IMR-90 (cell line): ENCODE measurements at regions not wholly inside any gene's neighbourhood (a gene's known extent, or its start where the extent isn't known, plus 50 kb on each side); places are given as distances from the start of the nearest gene placed in this dataset.

ENCODE experiments used
- ATAC-seq: fragments of 200-7000 bp; cut with Tn5 transposase; 2 replicates; pipeline ENCODE4 v1.9.1; 2020; ENCODE audit warnings: low read depth, mild to moderate bottlenecking, moderate library complexity
- BruUV-seq: library from RNA; stranded (reverse); fragments of 400-500 nt; replicated peaks from 2 replicates; lab custom pipeline; 2021; lab: Mats Ljungman, UMichigan
- CTCF ChIA-PET: fragments of 300-600 bp; formaldehyde crosslinking; extraction: SDS; loops from one replicate; lab custom pipeline; 2021; ENCODE audit warnings: antibody characterized with exemption; lab: Yijun Ruan, JAX
- POLR2A ChIA-PET: fragments of 300-600 bp; sonication (Branson Sonifier 250); formaldehyde crosslinking; loops from one replicate; lab custom pipeline; 2022; ENCODE audit warnings: antibody characterized with exemption; ENCODE audit not compliant: unreplicated experiment; lab: Charles Lee
- DNase-seq: peaks from one replicate; pipeline ENCODE4 v3.0.0; 2013
- H2AFZ ChIP-seq: replicated peaks from 2 replicates; pipeline ENCODE3; 2013; ENCODE audit warnings: low read length, mild to moderate bottlenecking; ENCODE audit not compliant: poor library complexity
- H2AK5ac ChIP-seq: 2 replicates; pipeline ENCODE4 v1.6.1; 2013; ENCODE audit warnings: low read depth, low read length, inconsistent platforms
- H2AK9ac ChIP-seq: replicated peaks from 2 replicates; pipeline ENCODE3; 2013; ENCODE audit warnings: mild to moderate bottlenecking, low read depth, low read length, moderate library complexity; ENCODE audit not compliant: poor library complexity
- H2BK120ac ChIP-seq: 2 replicates; pipeline ENCODE4 v1.6.1; 2013; ENCODE audit warnings: low read depth, low read length, inconsistent platforms
- H2BK15ac ChIP-seq: 3 replicates; pipeline ENCODE4 v1.6.1; 2013; ENCODE audit warnings: low read depth, low read length, inconsistent platforms
- H2BK20ac ChIP-seq: 2 replicates; pipeline ENCODE4 v1.6.1; 2013; ENCODE audit warnings: low read depth, mild to moderate bottlenecking, inconsistent platforms, low read length, moderate library complexity
- H2BK5ac ChIP-seq: 2 replicates; pipeline ENCODE4 v1.6.1; 2013; ENCODE audit warnings: mild to moderate bottlenecking, low read depth, low read length, inconsistent platforms; ENCODE audit not compliant: poor library complexity, severe bottlenecking
- H3K14ac ChIP-seq: replicated peaks from 2 replicates; pipeline ENCODE4 v1.6.1; 2013; ENCODE audit warnings: low read depth, low read length, inconsistent platforms
- H3K18ac ChIP-seq: 2 replicates; pipeline ENCODE4 v1.6.1; 2013; ENCODE audit warnings: low read depth, low read length, control low read depth
- H3K23ac ChIP-seq: 2 replicates; pipeline ENCODE4 v1.6.1; 2013; ENCODE audit warnings: low read depth, low read length, inconsistent platforms
- H3K27ac ChIP-seq: 2 replicates; pipeline ENCODE4 v1.5.1; 2013; ENCODE audit warnings: mild to moderate bottlenecking, control low read depth, low read length; ENCODE audit not compliant: insufficient read depth
- H3K27me3 ChIP-seq: 2 replicates; pipeline ENCODE4 v1.6.1; 2013; ENCODE audit warnings: low read length; ENCODE audit not compliant: control insufficient read depth, insufficient read depth
- H3K36me3 ChIP-seq: 2 replicates; pipeline ENCODE4 v1.6.1; 2013; ENCODE audit warnings: low read length, mixed read lengths; ENCODE audit not compliant: control insufficient read depth, insufficient read depth
- H3K4ac ChIP-seq: 2 replicates; pipeline ENCODE4 v1.6.1; 2013; ENCODE audit warnings: low read depth, low read length, inconsistent platforms
- H3K4me1 ChIP-seq: 2 replicates; pipeline ENCODE4 v1.6.1; 2013; ENCODE audit warnings: low read length, mixed read lengths; ENCODE audit not compliant: control insufficient read depth, insufficient read depth
- H3K4me2 ChIP-seq: 2 replicates; pipeline ENCODE4 v1.6.1; 2013; ENCODE audit warnings: low read depth, mild to moderate bottlenecking, control low read depth, low read length, moderate library complexity
- H3K4me3 ChIP-seq: 2 replicates; pipeline ENCODE4 v1.5.1; 2013; ENCODE audit warnings: low read depth, mild to moderate bottlenecking, control low read depth, low read length, moderate library complexity; ENCODE audit not compliant: insufficient read depth
- H3K56ac ChIP-seq: 2 replicates; pipeline ENCODE4 v1.6.1; 2013; ENCODE audit warnings: low read length, inconsistent platforms; ENCODE audit not compliant: insufficient read depth; ENCODE audit errors: extremely low read depth
- H3K79me1 ChIP-seq, 2 experiments: 2 replicates each; pipeline ENCODE4 v1.6.1; 2013; ENCODE audit warnings: low read length in 2 of 2, inconsistent platforms in 1 of 2, low read depth in 1 of 2
- H3K9ac ChIP-seq: 2 replicates; pipeline ENCODE4 v1.6.1; 2013; ENCODE audit warnings: low read depth, low read length, control low read depth
- H3K9me1 ChIP-seq: 2 replicates; pipeline ENCODE4 v1.6.1; 2013; ENCODE audit warnings: low read length, inconsistent platforms; ENCODE audit not compliant: insufficient read depth
- H3K9me3 ChIP-seq: 2 replicates; pipeline ENCODE4 v1.6.1; 2013; ENCODE audit warnings: low read length; ENCODE audit not compliant: control insufficient read depth, insufficient read depth
- H4K20me1 ChIP-seq: 2 replicates; pipeline ENCODE4 v1.6.1; 2013; ENCODE audit warnings: low read length, inconsistent platforms; ENCODE audit not compliant: insufficient read depth
- H4K5ac ChIP-seq: 2 replicates; pipeline ENCODE4 v1.6.1; 2013; ENCODE audit warnings: mild to moderate bottlenecking, low read depth, low read length, control low read depth
- H4K8ac ChIP-seq, 2 experiments: 2 replicates each; pipeline ENCODE4 v1.6.1; 2013; ENCODE audit warnings: low read depth in 2 of 2, low read length in 2 of 2, control low read depth in 1 of 2, inconsistent platforms in 1 of 2
- H4K91ac ChIP-seq: 2 replicates; pipeline ENCODE4 v1.6.1; 2013; ENCODE audit warnings: low read depth, low read length, inconsistent platforms; ENCODE audit not compliant: insufficient read depth
- BHLHE40 ChIP-seq: fragments of 150-350 bp; IDR thresholded peaks from 2 replicates; pipeline ENCODE4 v1.6.1; 2016; ENCODE audit warnings: mild to moderate bottlenecking, low read depth, low read length
- CEBPB ChIP-seq: IDR thresholded peaks from 2 replicates; pipeline ENCODE4 v1.6.1; 2012; ENCODE audit warnings: low read depth, low read length, improper control_type of control experiment
- CHD1 ChIP-seq: IDR thresholded peaks from 2 replicates; pipeline ENCODE4 v1.6.1; 2012; ENCODE audit warnings: low read depth, low read length, improper control_type of control experiment
- ELK1 ChIP-seq: fragments of 150-350 bp; IDR thresholded peaks from 2 replicates; pipeline ENCODE4 v1.6.1; 2016; ENCODE audit warnings: low read depth, mild to moderate bottlenecking, low read length, moderate library complexity, borderline replicate concordance
- FOS ChIP-seq: fragments of 150-350 bp; IDR thresholded peaks from 2 replicates; pipeline ENCODE4 v1.6.1; 2016; ENCODE audit warnings: low read depth, low read length
- MAFK ChIP-seq: IDR thresholded peaks from 2 replicates; pipeline ENCODE4 v1.6.1; 2012; ENCODE audit warnings: low read depth, low read length, improper control_type of control experiment
- MAZ ChIP-seq: IDR thresholded peaks from 2 replicates; pipeline ENCODE4 v1.6.1; 2012; ENCODE audit warnings: low read depth, mild to moderate bottlenecking, low read length, improper control_type of control experiment, moderate library complexity, borderline replicate concordance
- MXI1 ChIP-seq: IDR thresholded peaks from 2 replicates; pipeline ENCODE4 v1.6.1; 2012; ENCODE audit warnings: low read depth, mild to moderate bottlenecking, low read length, moderate library complexity, borderline replicate concordance
- NFE2L2 ChIP-seq: fragments of 150-350 bp; IDR thresholded peaks from 2 replicates; pipeline ENCODE4 v1.6.1; 2016; ENCODE audit warnings: low read depth, mild to moderate bottlenecking, low read length
- POLR2A ChIP-seq: IDR thresholded peaks from 2 replicates; pipeline ENCODE4 v1.6.1; 2012; ENCODE audit warnings: mild to moderate bottlenecking, low read depth, low read length
- RAD21 ChIP-seq: IDR thresholded peaks from 2 replicates; pipeline ENCODE4 v1.6.1; 2012; ENCODE audit warnings: low read length, improper control_type of control experiment
- RCOR1 ChIP-seq: IDR thresholded peaks from 2 replicates; pipeline ENCODE4 v1.6.1; 2012; ENCODE audit warnings: mild to moderate bottlenecking, low read length, improper control_type of control experiment; ENCODE audit not compliant: insufficient replicate concordance
- RFX5 ChIP-seq: IDR thresholded peaks from 2 replicates; pipeline ENCODE4 v1.8.0; 2012; ENCODE audit warnings: low read depth, mild to moderate bottlenecking, low read length, moderate library complexity
- SMC3 ChIP-seq: fragments of 150-350 bp; IDR thresholded peaks from 2 replicates; pipeline ENCODE4 v1.6.1; 2016; ENCODE audit warnings: low read depth, mild to moderate bottlenecking, antibody characterized with exemption, low read length, moderate library complexity
- USF2 ChIP-seq: fragments of 150-350 bp; IDR thresholded peaks from 2 replicates; pipeline ENCODE4 v1.6.1; 2017; ENCODE audit warnings: mild to moderate bottlenecking, antibody characterized with exemption, low read length, low read depth
- WGBS, 2 experiments: methylation state at CpG; one replicate each; pipeline versions ENCODE4 v1.1.5 to v1.1.7; 2013; ENCODE audit warnings: missing lambda C conversion rate in 2 of 2; ENCODE audit not compliant: insufficient read length in 1 of 2; ENCODE audit errors: extremely low coverage in 2 of 2; 5-methylcytosine and 5-hydroxymethylcytosine counted together
- dilution Hi-C: fragments of 300-500 bp; cut with HindIII; formaldehyde crosslinking; loops from one replicate; pipeline ENCODE4 v1.14.3; 2018; ENCODE audit warnings: low sequenced_read_pairs; ENCODE audit not compliant: unreplicated experiment
- in situ Hi-C: fragments of 300-500 bp; cut with MboI; formaldehyde crosslinking; loops from 3 replicates; pipeline ENCODE4 v1.14.3; 2019; ENCODE audit warnings: low sequenced_read_pairs, inconsistent platforms, mixed read lengths
- intact Hi-C: fragments of 100-400 bp; cut with micrococcal nuclease; formaldehyde crosslinking; loops from 2 replicates; pipeline ENCODE4 v1.10.0; 2022
- TF ChIP-seq, protein P1 (sequence below): conservative IDR thresholded peaks from 2 replicates; pipeline ENCODE4 v1.5.1; 2012; ENCODE audit warnings: mild to moderate bottlenecking, low read depth, low read length, improper control_type of control experiment

- BruUV-seq, result no TSS peak
- peaks cover 4% of the 10 kb centered on the region; the same call in 1 of the 2 replicates for H3K9me3 ChIP-seq
- no peak overlapping the region for H4K91ac ChIP-seq
- H4K8ac ChIP-seq, result no peak overlapping the region
- no peak overlapping the region for H3K56ac ChIP-seq
- no peak overlapping the region for H3K4me2 ChIP-seq
- no peak overlapping the region for H3K9ac ChIP-seq
- H2AFZ ChIP-seq, result no peak overlapping the region
- H3K4ac ChIP-seq, result no peak overlapping the region
- ATAC-seq, result no peak
- no peak overlapping the region for H3K23ac ChIP-seq
- no peaks in the 10 kb centered on the region for H3K36me3 ChIP-seq
- no peak overlapping the region for H2BK5ac ChIP-seq
- TF ChIP-seq CHD1, result no peak
- no peak for TF ChIP-seq RAD21
- no peak for TF ChIP-seq RCOR1
- TF ChIP-seq USF2, result no peak
- no peak for TF ChIP-seq BHLHE40
- no peak for TF ChIP-seq CEBPB
- TF ChIP-seq, protein P1, sequence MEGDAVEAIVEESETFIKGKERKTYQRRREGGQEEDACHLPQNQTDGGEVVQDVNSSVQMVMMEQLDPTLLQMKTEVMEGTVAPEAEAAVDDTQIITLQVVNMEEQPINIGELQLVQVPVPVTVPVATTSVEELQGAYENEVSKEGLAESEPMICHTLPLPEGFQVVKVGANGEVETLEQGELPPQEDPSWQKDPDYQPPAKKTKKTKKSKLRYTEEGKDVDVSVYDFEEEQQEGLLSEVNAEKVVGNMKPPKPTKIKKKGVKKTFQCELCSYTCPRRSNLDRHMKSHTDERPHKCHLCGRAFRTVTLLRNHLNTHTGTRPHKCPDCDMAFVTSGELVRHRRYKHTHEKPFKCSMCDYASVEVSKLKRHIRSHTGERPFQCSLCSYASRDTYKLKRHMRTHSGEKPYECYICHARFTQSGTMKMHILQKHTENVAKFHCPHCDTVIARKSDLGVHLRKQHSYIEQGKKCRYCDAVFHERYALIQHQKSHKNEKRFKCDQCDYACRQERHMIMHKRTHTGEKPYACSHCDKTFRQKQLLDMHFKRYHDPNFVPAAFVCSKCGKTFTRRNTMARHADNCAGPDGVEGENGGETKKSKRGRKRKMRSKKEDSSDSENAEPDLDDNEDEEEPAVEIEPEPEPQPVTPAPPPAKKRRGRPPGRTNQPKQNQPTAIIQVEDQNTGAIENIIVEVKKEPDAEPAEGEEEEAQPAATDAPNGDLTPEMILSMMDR, result no peak
- TF ChIP-seq MXI1, result no peak
- no peak for TF ChIP-seq ELK1
- TF ChIP-seq RFX5, result no peak
- TF ChIP-seq FOS, result no peak
- no peak for TF ChIP-seq MAFK
- TF ChIP-seq MAZ, result no peak
- no peak for TF ChIP-seq NFE2L2
- no peak for TF ChIP-seq SMC3
- no peak for TF ChIP-seq POLR2A
- no peak overlapping the region for H2BK120ac ChIP-seq
- intact Hi-C loops (no loop called here), in situ Hi-C loops (no loop called here), dilution Hi-C loops (no loop called here)
- WGBS, 2 experiments, result no CpG with 5 or more reads among the region's 1 CpG
- no peak for DNase-seq
- no peaks in the 10 kb centered on the region for H3K4me1 ChIP-seq
- H3K79me1 ChIP-seq, result no peaks in the 10 kb centered on the region
- H2AK9ac ChIP-seq, result no peak overlapping the region
- no peak overlapping the region for H3K4me3 ChIP-seq
- H3K27ac ChIP-seq, result no peak overlapping the region
- no peak overlapping the region for H3K18ac ChIP-seq
- H3K27me3 ChIP-seq, result no peaks in the 10 kb centered on the region
- H3K14ac ChIP-seq, result no peak overlapping the region
- no peak overlapping the region for H2BK15ac ChIP-seq
- no peak overlapping the region for H2AK5ac ChIP-seq
- ChIA-PET CTCF (no interaction called here), POLR2A (no interaction called here)
- H4K20me1 ChIP-seq, result no peaks in the 10 kb centered on the region
- H4K5ac ChIP-seq, result no peak overlapping the region
- H3K9me1 ChIP-seq, result no peaks in the 10 kb centered on the region
- H2BK20ac ChIP-seq, result no peak overlapping the region
These were observed 481.4 kb upstream of the CDH7 start for GRCh38 chr18:65269375-65269774.
